Activated naive CD8-positive, alpha-beta T cell (primary cell): ENCODE measurements at regions not wholly inside any gene's neighbourhood (a gene's known extent, or its start where the extent isn't known, plus 50 kb on each side); places are given as distances from the start of the nearest gene placed in this dataset.

ENCODE experiments used
- H3K27ac Mint-ChIP-seq: one replicate; pipeline ENCODE4 v1.8.0; 2021; ENCODE audit warnings: mixed read lengths
- H3K27me3 Mint-ChIP-seq: one replicate; pipeline ENCODE4 v1.8.0; 2021; ENCODE audit warnings: mixed read lengths
- H3K36me3 Mint-ChIP-seq: one replicate; pipeline ENCODE4 v1.8.0; 2021; ENCODE audit warnings: mixed read lengths
- H3K4me1 Mint-ChIP-seq: one replicate; pipeline ENCODE4 v1.8.0; 2021; ENCODE audit warnings: low read depth, mixed read lengths
- H3K4me3 Mint-ChIP-seq: one replicate; pipeline ENCODE4 v1.8.0; 2021; ENCODE audit warnings: mild to moderate bottlenecking, mixed read lengths
- H3K9me3 Mint-ChIP-seq: one replicate; pipeline ENCODE4 v1.8.0; 2021; ENCODE audit warnings: low read depth, mixed read lengths

DNA sequence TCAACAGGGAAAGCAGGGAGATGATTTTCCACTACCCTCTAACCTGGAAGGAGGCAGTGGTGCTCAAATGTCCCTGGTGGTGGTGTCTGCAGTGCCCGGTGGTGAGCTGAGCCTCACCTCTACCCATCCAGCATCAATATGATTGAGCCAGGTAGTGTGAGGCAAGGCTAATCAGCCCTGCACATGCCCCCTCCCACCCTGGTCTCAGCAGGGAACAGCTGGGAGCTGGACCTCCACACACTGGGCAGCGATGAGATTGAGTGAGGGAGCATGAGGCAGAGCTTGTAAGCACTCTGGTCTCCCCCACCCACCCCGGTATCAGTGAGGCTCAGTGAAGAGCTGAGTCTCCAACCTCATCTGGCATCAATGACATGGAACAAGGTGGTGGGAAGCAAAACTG lies 634.3 kb downstream of the PTPRU start:
- H3K4me3 Mint-ChIP-seq: no peak overlapping the region
- H3K27me3 Mint-ChIP-seq: peaks cover 12% of the 10 kb centered on the region
- no peaks in the 10 kb centered on the region for H3K4me1 Mint-ChIP-seq
- no peak overlapping the region for H3K27ac Mint-ChIP-seq
- peaks cover 6% of the 10 kb centered on the region for H3K9me3 Mint-ChIP-seq
- no peaks in the 10 kb centered on the region for H3K36me3 Mint-ChIP-seq

DNA sequence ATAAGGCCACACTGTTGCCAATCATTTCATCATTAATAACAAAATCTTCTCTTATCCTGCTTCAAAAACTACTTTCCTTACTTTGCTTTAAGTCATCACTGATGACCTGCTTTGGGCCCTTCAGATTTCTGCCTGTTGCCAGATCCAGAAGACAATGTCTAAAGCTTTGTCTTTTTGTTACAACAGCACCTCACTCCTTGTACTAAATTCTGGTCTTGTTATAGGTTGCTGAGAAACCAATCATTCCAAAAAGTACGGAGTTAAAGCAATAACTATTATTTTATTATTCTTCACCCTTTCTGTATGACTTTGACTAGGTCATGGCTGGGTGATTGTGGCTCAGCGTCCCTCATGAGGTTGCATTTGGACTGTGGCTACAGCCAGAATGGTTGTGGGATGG lies 633.5 kb downstream of the PTPRU start:
- H3K27ac Mint-ChIP-seq: no peak overlapping the region
- peaks cover 12% of the 10 kb centered on the region for H3K27me3 Mint-ChIP-seq
- peaks cover 6% of the 10 kb centered on the region for H3K9me3 Mint-ChIP-seq
- no peaks in the 10 kb centered on the region for H3K4me1 Mint-ChIP-seq
- H3K4me3 Mint-ChIP-seq: no peak overlapping the region
- H3K36me3 Mint-ChIP-seq: no peaks in the 10 kb centered on the region

DNA sequence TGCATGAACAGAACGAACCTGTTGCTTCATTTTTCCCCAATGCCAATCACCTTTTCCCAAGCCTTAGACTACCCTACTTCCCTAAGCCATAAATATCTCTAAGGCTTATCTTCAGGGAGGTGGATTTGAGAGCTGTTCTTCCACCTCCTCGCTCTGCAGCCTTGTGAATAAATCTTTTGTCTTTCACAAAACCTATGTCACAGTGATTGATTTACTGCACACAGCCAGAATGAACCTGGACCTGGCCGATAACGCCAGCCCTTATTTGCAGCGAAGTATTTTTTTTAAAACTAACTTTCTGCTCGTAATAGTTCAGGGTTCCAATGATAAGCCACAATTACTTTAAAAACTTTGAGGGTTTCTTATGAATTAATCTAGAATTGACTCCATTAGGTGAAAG lies 632.6 kb downstream of the PTPRU start:
- H3K36me3 Mint-ChIP-seq: no peaks in the 10 kb centered on the region
- no peak overlapping the region for H3K27ac Mint-ChIP-seq
- H3K4me1 Mint-ChIP-seq: no peaks in the 10 kb centered on the region
- no peak overlapping the region for H3K4me3 Mint-ChIP-seq
- H3K9me3 Mint-ChIP-seq: peaks cover 6% of the 10 kb centered on the region
- peaks cover 12% of the 10 kb centered on the region for H3K27me3 Mint-ChIP-seq

DNA sequence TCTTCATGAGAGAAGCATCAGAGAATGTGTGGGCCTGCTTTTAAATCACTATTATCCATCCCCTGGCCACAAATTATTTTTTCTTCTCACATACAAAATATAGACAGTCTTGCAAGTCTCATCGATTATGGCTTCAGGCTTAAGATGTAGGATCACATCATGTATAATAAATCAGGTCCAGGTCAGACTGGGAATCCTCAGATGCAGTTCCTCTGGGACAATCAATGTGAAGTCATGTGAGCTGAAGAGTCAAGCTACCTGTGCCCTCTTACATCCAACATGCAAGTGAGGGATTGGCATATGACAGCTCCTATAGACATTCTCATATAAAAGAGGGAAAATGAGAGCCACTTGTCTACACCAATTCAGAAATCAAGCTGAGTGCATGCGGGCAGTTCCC lies 631.8 kb downstream of the PTPRU start:
- no peaks in the 10 kb centered on the region for H3K4me1 Mint-ChIP-seq
- H3K27ac Mint-ChIP-seq: no peak overlapping the region
- H3K9me3 Mint-ChIP-seq: peaks cover 6% of the 10 kb centered on the region
- H3K27me3 Mint-ChIP-seq: peaks cover 12% of the 10 kb centered on the region
- H3K36me3 Mint-ChIP-seq: no peaks in the 10 kb centered on the region
- no peak overlapping the region for H3K4me3 Mint-ChIP-seq

GRCh38 chr1:29865051-29865450 lies 628.7 kb downstream of the PTPRU start:
- H3K27me3 Mint-ChIP-seq: peaks cover 12% of the 10 kb centered on the region
- no peak overlapping the region for H3K27ac Mint-ChIP-seq
- H3K4me3 Mint-ChIP-seq: no peak overlapping the region
- H3K36me3 Mint-ChIP-seq: no peaks in the 10 kb centered on the region
- no peaks in the 10 kb centered on the region for H3K4me1 Mint-ChIP-seq
- peaks cover 12% of the 10 kb centered on the region for H3K9me3 Mint-ChIP-seq

- H3K9me3 Mint-ChIP-seq: peaks cover 8% of the 10 kb centered on the region
- H3K4me3 Mint-ChIP-seq: no peak overlapping the region
- peaks cover 12% of the 10 kb centered on the region for H3K27me3 Mint-ChIP-seq
- H3K4me1 Mint-ChIP-seq: no peaks in the 10 kb centered on the region
- H3K27ac Mint-ChIP-seq: no peak overlapping the region
- H3K36me3 Mint-ChIP-seq: no peaks in the 10 kb centered on the region
Measured at GRCh38 chr1:29864431-29865022, 628.2 kb downstream of the PTPRU start.

GRCh38 chr1:29861922-29862321 lies 625.6 kb downstream of the PTPRU start:
- no peaks in the 10 kb centered on the region for H3K36me3 Mint-ChIP-seq
- H3K9me3 Mint-ChIP-seq: peaks cover 6% of the 10 kb centered on the region
- H3K27me3 Mint-ChIP-seq: peaks cover 11% of the 10 kb centered on the region
- no peaks in the 10 kb centered on the region for H3K4me1 Mint-ChIP-seq
- H3K27ac Mint-ChIP-seq: no peak overlapping the region
- no peak overlapping the region for H3K4me3 Mint-ChIP-seq

DNA sequence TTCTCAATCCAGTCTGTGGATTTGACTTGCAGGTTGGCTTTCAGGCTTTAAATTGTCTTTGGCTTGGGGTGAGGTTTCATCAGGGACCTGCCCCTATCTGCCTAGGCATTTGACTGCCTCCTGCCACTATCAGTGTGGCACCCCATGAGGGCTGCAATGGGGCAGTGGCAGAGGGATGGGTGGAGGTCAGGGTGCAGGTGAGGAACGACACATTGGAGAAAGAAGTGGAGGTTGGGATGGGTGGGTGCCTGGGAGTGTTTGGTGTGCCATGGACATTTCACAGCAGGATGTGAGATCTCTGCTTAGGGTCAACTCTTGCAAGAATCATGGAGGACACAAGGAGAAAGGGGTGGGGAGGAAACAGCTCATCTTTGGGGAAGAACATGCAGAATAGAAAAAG lies 625.1 kb downstream of the PTPRU start:
- no peaks in the 10 kb centered on the region for H3K36me3 Mint-ChIP-seq
- H3K27ac Mint-ChIP-seq: no peak overlapping the region
- H3K4me1 Mint-ChIP-seq: no peaks in the 10 kb centered on the region
- no peak overlapping the region for H3K4me3 Mint-ChIP-seq
- peaks cover 7% of the 10 kb centered on the region for H3K27me3 Mint-ChIP-seq
- H3K9me3 Mint-ChIP-seq: peaks cover 6% of the 10 kb centered on the region

GRCh38 chr1:29860681-29861080 lies 624.4 kb downstream of the PTPRU start:
- Mint-ChIP-seq H3K27ac (no peak overlapping the region), H3K27me3 (peaks cover 5% of the 10 kb centered on the region), H3K36me3 (no peaks in the 10 kb centered on the region), H3K9me3 (peaks cover 6% of the 10 kb centered on the region), H3K4me1 (no peaks in the 10 kb centered on the region), H3K4me3 (no peak overlapping the region)

GRCh38 chr1:29860056-29860455 lies 623.7 kb downstream of the PTPRU start:
- Mint-ChIP-seq H3K9me3 (peaks cover 6% of the 10 kb centered on the region), H3K4me1 (no peaks in the 10 kb centered on the region), H3K36me3 (no peaks in the 10 kb centered on the region), H3K27ac (no peak overlapping the region), H3K27me3 (peaks cover 9% of the 10 kb centered on the region), H3K4me3 (no peak overlapping the region)

- Mint-ChIP-seq H3K9me3 (peaks cover 6% of the 10 kb centered on the region), H3K4me3 (no peak overlapping the region)
Measured at GRCh38 chr1:29859126-29859525, 622.8 kb downstream of the PTPRU start.

DNA sequence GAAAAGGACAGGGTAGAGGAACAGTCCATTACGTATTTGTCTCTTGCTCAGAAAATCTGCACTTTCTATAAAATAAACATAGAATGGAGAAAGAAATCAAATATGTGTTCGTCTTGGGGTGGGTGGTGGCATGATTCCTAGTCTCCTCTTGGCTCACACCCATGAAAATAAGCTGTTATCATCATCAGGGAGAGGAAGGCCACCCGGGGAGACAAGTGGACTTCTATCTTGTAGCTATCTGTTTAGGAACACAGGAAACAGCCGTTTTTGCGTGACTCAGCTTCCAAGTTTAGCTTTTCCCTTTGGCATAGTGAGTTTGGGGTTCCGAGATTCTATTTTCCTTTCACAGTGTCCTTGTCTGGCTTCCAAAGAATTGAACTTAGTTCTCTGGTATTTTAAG lies 622.3 kb downstream of the PTPRU start:
- Mint-ChIP-seq H3K4me3 (no peak overlapping the region), H3K27me3 (peaks cover 9% of the 10 kb centered on the region), H3K36me3 (no peaks in the 10 kb centered on the region), H3K27ac (no peak overlapping the region), H3K9me3 (peaks cover 6% of the 10 kb centered on the region), H3K4me1 (no peaks in the 10 kb centered on the region)

More at GRCh38 chr1:29859126-29859525, 622.8 kb downstream of the PTPRU start:
- H3K27ac Mint-ChIP-seq: no peak overlapping the region
- peaks cover 9% of the 10 kb centered on the region for H3K27me3 Mint-ChIP-seq
- H3K4me1 Mint-ChIP-seq: no peaks in the 10 kb centered on the region
- H3K36me3 Mint-ChIP-seq: no peaks in the 10 kb centered on the region

DNA sequence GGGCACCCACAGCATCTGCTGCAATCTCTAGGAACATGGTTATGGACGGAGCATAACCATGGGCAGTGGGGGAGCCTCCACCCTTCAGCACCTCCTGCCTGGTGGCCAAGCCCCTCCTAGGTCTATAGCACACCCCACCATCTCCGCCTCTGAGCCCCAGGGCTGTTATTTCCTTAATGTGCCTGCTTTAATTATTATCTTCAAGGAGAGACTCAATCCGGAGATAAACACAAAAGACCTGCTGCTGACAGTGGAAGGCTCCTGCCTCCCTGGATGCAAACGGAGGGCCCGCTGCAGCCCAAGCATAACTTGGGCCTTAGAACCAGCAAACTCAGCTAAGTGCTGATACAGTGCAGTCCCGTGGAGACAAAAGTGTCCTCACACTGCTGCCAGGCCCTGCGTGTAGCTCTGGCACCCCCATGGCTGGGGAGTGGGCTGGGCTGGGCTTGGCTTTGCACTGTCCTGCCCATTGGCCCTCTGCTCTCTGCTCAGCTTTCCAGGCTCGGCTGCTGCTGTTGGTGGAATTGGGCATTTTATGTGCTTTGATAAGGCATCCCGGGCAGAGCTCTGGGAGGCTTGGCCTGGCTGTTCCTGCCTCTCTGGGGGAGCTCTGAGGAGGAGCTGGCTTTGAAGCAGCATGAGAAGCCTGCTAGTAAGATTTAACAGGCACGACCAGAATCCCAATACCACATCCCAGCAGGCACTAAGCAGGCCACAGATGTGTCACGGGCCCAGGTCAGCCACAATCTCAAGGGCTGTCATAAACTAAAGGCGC lies 620.2 kb downstream of the PTPRU start:
- Mint-ChIP-seq H3K4me3 (no peak overlapping the region), H3K9me3 (peaks cover 6% of the 10 kb centered on the region), H3K27ac (no peak overlapping the region), H3K36me3 (no peaks in the 10 kb centered on the region), H3K27me3 (peaks cover 14% of the 10 kb centered on the region), H3K4me1 (no peaks in the 10 kb centered on the region)

GRCh38 chr1:29855561-29856160 lies 619.3 kb downstream of the PTPRU start:
- Mint-ChIP-seq H3K27ac (no peak overlapping the region), H3K27me3 (peaks cover 14% of the 10 kb centered on the region), H3K9me3 (no peaks in the 10 kb centered on the region), H3K36me3 (no peaks in the 10 kb centered on the region), H3K4me1 (no peaks in the 10 kb centered on the region), H3K4me3 (no peak overlapping the region)

DNA sequence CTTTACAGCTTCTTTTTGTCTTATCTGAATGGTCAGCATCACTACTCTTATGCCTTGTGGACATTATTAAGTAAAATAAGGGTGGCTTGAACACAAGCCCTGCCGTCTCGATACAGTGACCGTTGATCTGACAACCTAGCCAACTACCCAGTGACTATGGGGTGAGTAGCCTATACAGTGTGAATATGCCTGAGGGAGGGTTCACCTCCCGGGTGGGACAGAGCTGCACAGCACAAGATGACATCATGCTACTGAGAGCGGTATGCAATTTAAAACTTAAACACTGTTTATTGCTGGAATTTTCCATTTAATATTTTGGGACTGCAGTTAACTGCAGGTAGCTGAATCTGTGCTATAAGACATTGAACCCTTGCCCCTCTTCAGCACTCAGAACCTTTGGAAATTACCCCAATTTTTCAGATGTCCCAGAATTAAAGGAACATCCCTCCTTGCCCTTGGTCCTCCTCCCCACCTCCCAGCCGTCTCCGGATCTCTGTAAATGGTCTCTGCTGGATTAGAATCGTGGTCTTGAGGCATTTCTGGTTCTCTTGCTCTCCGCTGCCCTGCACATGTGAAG lies 618.5 kb downstream of the PTPRU start:
- Mint-ChIP-seq H3K4me1 (no peaks in the 10 kb centered on the region), H3K4me3 (no peak overlapping the region), H3K9me3 (no peaks in the 10 kb centered on the region), H3K36me3 (no peaks in the 10 kb centered on the region), H3K27ac (no peak overlapping the region), H3K27me3 (peaks cover 17% of the 10 kb centered on the region)
